ENCODE measurements at regions not wholly inside any gene's neighbourhood (a gene's known extent, or its start where the extent isn't known, plus 50 kb on each side); places are given as distances from the start of the nearest gene placed in this dataset.

DNA sequence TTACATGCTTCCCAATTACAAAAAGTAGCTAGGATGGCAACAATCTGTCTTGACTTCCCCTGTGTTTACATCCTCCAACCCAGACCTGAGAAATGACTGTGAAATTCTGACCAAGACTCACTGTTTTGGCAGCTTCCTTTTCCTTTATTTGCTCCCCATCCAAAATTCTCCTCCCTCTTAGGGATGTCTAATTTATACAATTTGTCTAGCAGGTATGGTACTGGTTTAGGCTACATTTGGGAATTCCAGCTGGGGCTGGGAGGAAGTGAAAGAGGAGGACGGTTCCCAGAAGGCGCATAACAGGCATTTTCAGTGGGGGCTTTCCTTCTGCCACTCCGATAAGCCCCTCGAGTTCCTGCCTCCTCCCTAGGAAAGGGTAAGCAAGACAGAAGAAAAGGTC lies 231.5 kb upstream of the BTBD3 start:
- in situ Hi-C loops (cut with HindIII; ENCODE audit: low pct_ligation_motif_present, low sequenced_read_pairs) = no loop called here
- Histone ChIP-seq H3K27me3 (replicated peaks) (no peaks in the 10 kb centered on the region), H3K27ac (no peak overlapping the region), H3K4me3 (ENCODE audit: low read depth, low read length) (no peak overlapping the region), H3K36me3 (replicated peaks) (no peaks in the 10 kb centered on the region)
- DNase-seq = no peak
- TF ChIP-seq, protein P1, sequence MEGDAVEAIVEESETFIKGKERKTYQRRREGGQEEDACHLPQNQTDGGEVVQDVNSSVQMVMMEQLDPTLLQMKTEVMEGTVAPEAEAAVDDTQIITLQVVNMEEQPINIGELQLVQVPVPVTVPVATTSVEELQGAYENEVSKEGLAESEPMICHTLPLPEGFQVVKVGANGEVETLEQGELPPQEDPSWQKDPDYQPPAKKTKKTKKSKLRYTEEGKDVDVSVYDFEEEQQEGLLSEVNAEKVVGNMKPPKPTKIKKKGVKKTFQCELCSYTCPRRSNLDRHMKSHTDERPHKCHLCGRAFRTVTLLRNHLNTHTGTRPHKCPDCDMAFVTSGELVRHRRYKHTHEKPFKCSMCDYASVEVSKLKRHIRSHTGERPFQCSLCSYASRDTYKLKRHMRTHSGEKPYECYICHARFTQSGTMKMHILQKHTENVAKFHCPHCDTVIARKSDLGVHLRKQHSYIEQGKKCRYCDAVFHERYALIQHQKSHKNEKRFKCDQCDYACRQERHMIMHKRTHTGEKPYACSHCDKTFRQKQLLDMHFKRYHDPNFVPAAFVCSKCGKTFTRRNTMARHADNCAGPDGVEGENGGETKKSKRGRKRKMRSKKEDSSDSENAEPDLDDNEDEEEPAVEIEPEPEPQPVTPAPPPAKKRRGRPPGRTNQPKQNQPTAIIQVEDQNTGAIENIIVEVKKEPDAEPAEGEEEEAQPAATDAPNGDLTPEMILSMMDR (IDR thresholded peaks at IDR 0.05; ENCODE audit: low read depth, low read length, missing control alignments) = no peak

GRCh38 chr20:11686820-11687543 lies 230.7 kb upstream of the BTBD3 start:
- Histone ChIP-seq H3K27me3 (replicated peaks) (no peaks in the 10 kb centered on the region), H3K27ac (no peak overlapping the region), H3K36me3 (replicated peaks) (no peaks in the 10 kb centered on the region), H3K4me3 (ENCODE audit: low read depth, low read length) (peak overlapping the region; percentile 35)
- TF ChIP-seq, protein P1 (IDR thresholded peaks at IDR 0.05; ENCODE audit: low read depth, low read length, missing control alignments) = no peak
- in situ Hi-C loops (cut with HindIII; ENCODE audit: low pct_ligation_motif_present, low sequenced_read_pairs) = no loop called here
- DNase-seq = peak; percentile 0

- no peaks in the 10 kb centered on the region for H3K36me3 ChIP-seq (replicated peaks)
- TF ChIP-seq, protein P1 (IDR thresholded peaks at IDR 0.05; ENCODE audit: low read depth, low read length, missing control alignments) = no peak
- H3K27ac ChIP-seq = no peak overlapping the region
- no peak for DNase-seq
- no peak overlapping the region for H3K4me3 ChIP-seq (ENCODE audit: low read depth, low read length)
- in situ Hi-C loops (cut with HindIII; ENCODE audit: low pct_ligation_motif_present, low sequenced_read_pairs) = no loop called here
- H3K27me3 ChIP-seq (replicated peaks) = no peaks in the 10 kb centered on the region
These were observed 230.0 kb upstream of the BTBD3 start for GRCh38 chr20:11687546-11688292.

DNA sequence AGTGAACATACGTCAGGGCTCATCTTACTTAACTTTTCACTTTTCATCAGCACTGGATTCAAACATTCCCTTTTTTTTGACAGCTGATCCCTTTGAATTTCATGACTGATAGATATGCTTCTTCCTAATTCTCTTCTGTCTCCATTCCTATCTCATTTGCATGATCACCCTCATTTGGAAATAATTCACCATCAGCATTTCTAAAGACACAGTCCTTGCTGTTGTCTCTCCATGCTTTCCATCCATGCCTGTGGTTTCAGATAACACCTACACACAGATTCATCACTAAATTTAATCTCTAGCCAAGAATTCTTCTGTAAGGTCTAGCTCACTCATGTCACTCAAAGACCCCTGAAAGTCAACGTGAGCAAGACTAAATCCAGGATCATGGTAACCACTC lies 228.4 kb upstream of the BTBD3 start:
- DNase-seq = no peak
- H3K27ac ChIP-seq = no peak overlapping the region
- no peak overlapping the region for H3K4me3 ChIP-seq (ENCODE audit: low read depth, low read length)
- TF ChIP-seq, protein P1 (IDR thresholded peaks at IDR 0.05; ENCODE audit: low read depth, low read length, missing control alignments) = no peak
- in situ Hi-C loops (cut with HindIII; ENCODE audit: low pct_ligation_motif_present, low sequenced_read_pairs) = no loop called here
- no peaks in the 10 kb centered on the region for H3K27me3 ChIP-seq (replicated peaks)
- H3K36me3 ChIP-seq (replicated peaks) = no peaks in the 10 kb centered on the region

DNA sequence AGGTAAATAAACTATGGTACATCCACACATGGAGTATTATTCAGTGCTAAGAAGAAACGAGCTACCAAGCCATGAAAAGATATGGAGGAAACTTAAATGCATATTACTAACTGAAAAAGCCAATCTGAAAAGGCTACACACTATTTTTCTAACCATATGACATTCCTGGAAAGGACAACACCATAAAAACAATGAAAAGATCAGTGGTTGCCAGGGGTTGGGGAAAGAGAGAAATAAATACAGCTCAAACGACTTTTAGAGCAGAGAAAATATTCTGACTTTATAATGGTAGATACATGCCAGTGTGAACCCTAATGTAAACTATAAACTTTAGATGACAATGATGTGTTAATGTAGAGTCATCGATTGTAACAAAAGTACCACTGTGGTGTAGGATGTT lies 225.9 kb upstream of the BTBD3 start:
- Histone ChIP-seq H3K27me3 (replicated peaks) (no peaks in the 10 kb centered on the region), H3K36me3 (replicated peaks) (no peaks in the 10 kb centered on the region), H3K4me3 (ENCODE audit: low read depth, low read length) (no peak overlapping the region), H3K27ac (no peak overlapping the region)
- no peak for DNase-seq
- in situ Hi-C loops (cut with HindIII; ENCODE audit: low pct_ligation_motif_present, low sequenced_read_pairs) = no loop called here
- TF ChIP-seq, protein P1 (IDR thresholded peaks at IDR 0.05; ENCODE audit: low read depth, low read length, missing control alignments) = no peak
